Esophagus muscularis mucosa (tissue), 4 donors: ENCODE measurements at regions not wholly inside any gene's neighbourhood (a gene's known extent, or its start where the extent isn't known, plus 50 kb on each side); places are given as distances from the start of the nearest gene placed in this dataset.

Source experiments
- DNase-seq: peaks from one replicate; pipeline ENCODE4 v3.0.0-alpha.2; 2017; ENCODE audit errors: extremely low spot score
- H3K27ac ChIP-seq, 4 donors: fragments of 200-600 bp; sonication (generic); replicated peaks in 1 of 4; 1 replicate in 3 of 4; 2 replicates in 1 of 4; pipeline ENCODE4 v1.5.1; 2016 to 2019; ENCODE audit warnings: mild to moderate bottlenecking in 1 of 4
- H3K27me3 ChIP-seq, 4 donors: fragments of 200-600 bp; sonication (generic); one replicate each; pipeline versions ENCODE4 v1.5.1 to v1.6.0; 2016 to 2019
- H3K36me3 ChIP-seq, 4 donors: fragments of 200-600 bp; sonication (generic); one replicate each; pipeline ENCODE4 v1.5.1; 2016 to 2019
- H3K4me1 ChIP-seq, 4 donors: fragments of 200-600 bp; sonication (generic); one replicate each; pipeline ENCODE4 v1.5.1; 2016 to 2019
- H3K4me3 ChIP-seq, 4 donors: fragments of 200-600 bp; sonication (generic); 1 replicate in 2 of 4; 2 replicates in 2 of 4; pipeline ENCODE4 v1.5.1; 2016 to 2019; ENCODE audit warnings: mild to moderate bottlenecking in 4 of 4, moderate library complexity in 1 of 4
- H3K9me3 ChIP-seq, 4 donors: fragments of 200-600 bp; sonication (generic); 1 replicate in 3 of 4; 2 replicates in 1 of 4; pipeline ENCODE4 v1.5.1; 2016 to 2019
- CTCF ChIP-seq, 3 experiments: fragments of 200-600 bp in 2 of 3; fragments of 450-650 bp in 1 of 3; sonication (generic) in 2 of 3; IDR thresholded peaks; one replicate each; pipeline ENCODE4 v1.5.1; 2017 to 2019; ENCODE audit warnings: antibody characterized with exemption in 3 of 3, mild to moderate bottlenecking in 2 of 3, moderate library complexity in 1 of 3
- EP300 ChIP-seq: sonication (generic); formaldehyde crosslinking; IDR thresholded peaks from one replicate; pipeline ENCODE4 v1.6.1; 2017; ENCODE audit warnings: antibody characterized with exemption
- POLR2A ChIP-seq: fragments of 450-650 bp; IDR thresholded peaks from one replicate; pipeline ENCODE4 v1.6.1; 2017; ENCODE audit warnings: antibody characterized with exemption, moderate library complexity, mild to moderate bottlenecking, low read depth
- POLR2AphosphoS5 ChIP-seq, 2 donors: sonication (generic); formaldehyde crosslinking; IDR thresholded peaks; one replicate each; pipeline ENCODE4 v1.6.1; 2017; ENCODE audit warnings: antibody characterized with exemption in 2 of 2
- WGBS: methylation state at CpG from one replicate; pipeline ENCODE4 v1.1.5; 2018; 5-methylcytosine and 5-hydroxymethylcytosine counted together
- intact Hi-C: fragments of 100-400 bp; cut with DNase I; formaldehyde crosslinking; loops from one replicate; pipeline ENCODE4 v1.15.1; 2023

GRCh38 chr2:41460661-41461060 lies 587.2 kb upstream of the PKDCC start:
- H3K4me1 ChIP-seq = peaks cover 0 to 8% (median 4%) of the 10 kb centered on the region in 4 donors
- no peaks in the 10 kb centered on the region for H3K27me3 ChIP-seq
- TF ChIP-seq POLR2AphosphoS5 (IDR thresholded peaks at IDR 0.05) = no peak
- TF ChIP-seq CTCF (IDR thresholded peaks at IDR 0.05) = no peak
- TF ChIP-seq EP300 = no peak
- no peak for TF ChIP-seq POLR2A
- DNase-seq = no peak
- intact Hi-C loops = no loop called here
- 45% methylated on average over 1 of the region's 1 CpG for WGBS
- no peaks in the 10 kb centered on the region for H3K9me3 ChIP-seq
- H3K36me3 ChIP-seq = no peaks in the 10 kb centered on the region
- H3K4me3 ChIP-seq = no peak overlapping the region
- no peak overlapping the region for H3K27ac ChIP-seq

DNA sequence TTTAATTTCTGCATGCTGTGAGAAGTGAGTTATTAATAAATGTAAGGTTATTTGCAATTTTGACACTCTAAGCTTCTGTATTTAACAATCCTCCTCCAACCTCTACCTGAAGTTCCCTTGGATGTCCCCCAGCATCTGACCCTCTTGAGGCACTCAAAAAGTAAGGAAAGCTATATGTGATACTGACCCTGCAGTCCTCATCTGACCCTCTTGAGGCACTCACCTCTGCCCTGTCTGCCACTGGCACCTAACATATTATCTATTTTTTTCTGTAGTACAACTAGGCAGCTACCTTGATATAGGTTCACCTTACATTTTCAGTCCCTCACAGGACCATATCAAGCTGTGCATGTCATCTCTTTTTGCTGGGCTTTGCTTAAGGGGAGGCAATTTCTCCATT lies 583.4 kb upstream of the PKDCC start:
- no peak for TF ChIP-seq POLR2AphosphoS5 (IDR thresholded peaks at IDR 0.05)
- no peak for TF ChIP-seq POLR2A
- no peak for TF ChIP-seq CTCF (IDR thresholded peaks at IDR 0.05)
- TF ChIP-seq EP300 = no peak
- Histone ChIP-seq H3K27me3 (no peaks in the 10 kb centered on the region), H3K4me3 (no peak overlapping the region), H3K36me3 (no peaks in the 10 kb centered on the region), H3K27ac (no peak overlapping the region), H3K9me3 (no peaks in the 10 kb centered on the region), H3K4me1 (peaks cover 0 to 7% (median 1%) of the 10 kb centered on the region in 4 donors)
- intact Hi-C loops = no loop called here
- DNase-seq = no peak

DNA sequence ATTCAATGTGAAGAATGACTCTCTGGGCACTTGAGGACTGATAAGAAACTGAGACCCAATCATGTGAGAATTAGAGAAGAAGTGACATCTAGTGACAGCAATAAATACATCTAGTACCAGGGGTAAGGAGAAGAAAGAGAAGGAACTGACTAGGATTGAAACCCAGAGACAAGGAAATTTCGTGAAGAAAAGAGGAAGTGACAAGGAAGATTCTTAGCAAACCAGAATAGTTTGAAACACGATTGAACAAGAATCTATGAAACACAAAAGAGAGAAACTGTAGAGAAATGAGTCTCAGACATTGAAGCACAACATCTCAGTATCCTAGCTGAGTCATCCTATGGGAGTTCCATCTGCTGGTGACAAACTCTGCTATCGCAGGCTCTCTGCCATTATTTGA lies 571.9 kb upstream of the PKDCC start:
- WGBS = 71% methylated on average over 3 of the region's 3 CpGs
- TF ChIP-seq EP300 (no peak), CTCF (IDR thresholded peaks at IDR 0.05) (no peak), POLR2AphosphoS5 (IDR thresholded peaks at IDR 0.05) (no peak), POLR2A (no peak)
- intact Hi-C loops = no loop called here

DNA sequence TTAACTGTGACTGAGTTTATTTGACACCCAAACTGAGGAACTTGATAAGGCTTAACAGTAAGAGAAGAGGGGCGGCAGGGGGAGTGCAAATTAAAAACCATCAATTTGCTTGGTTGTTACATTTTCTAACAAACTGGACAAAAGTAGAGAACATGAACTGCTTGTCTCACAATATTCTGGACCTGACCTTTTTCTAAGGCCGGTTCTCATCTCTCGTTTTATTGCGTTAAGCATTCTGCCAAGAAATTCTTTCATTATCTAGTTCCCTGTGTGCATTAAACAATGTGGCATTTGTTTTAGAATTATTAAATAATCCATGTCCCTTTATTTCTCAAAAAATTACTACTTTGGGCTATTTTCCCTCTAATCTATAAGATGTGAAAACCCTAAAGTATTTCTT lies 565.2 kb upstream of the PKDCC start:
- TF ChIP-seq CTCF (IDR thresholded peaks at IDR 0.05) (no peak), POLR2AphosphoS5 (IDR thresholded peaks at IDR 0.05) (no peak), EP300 (no peak), POLR2A (no peak)
- Histone ChIP-seq H3K36me3 (no peaks in the 10 kb centered on the region), H3K9me3 (no peaks in the 10 kb centered on the region), H3K27me3 (no peaks in the 10 kb centered on the region), H3K4me1 (peaks cover 0 to 5% (median 0%) of the 10 kb centered on the region in 4 donors), H3K27ac (no peak overlapping the region), H3K4me3 (no peak overlapping the region)
- 62% methylated on average over 4 of the region's 4 CpGs for WGBS
- no peak for DNase-seq
- intact Hi-C loops = no loop called here

More for the DNA sequence above, 571.9 kb upstream of the PKDCC start:
- no peak overlapping the region for H3K27ac ChIP-seq
- no peaks in the 10 kb centered on the region for H3K27me3 ChIP-seq
- H3K36me3 ChIP-seq = no peaks in the 10 kb centered on the region
- no peaks in the 10 kb centered on the region for H3K9me3 ChIP-seq
- no peak for DNase-seq
- H3K4me3 ChIP-seq = no peak overlapping the region
- no peaks in the 10 kb centered on the region for H3K4me1 ChIP-seq

- Histone ChIP-seq H3K36me3 (no peaks in the 10 kb centered on the region), H3K4me3 (no peak overlapping the region), H3K9me3 (no peaks in the 10 kb centered on the region), H3K4me1 (peaks cover 0 to 5% (median 0%) of the 10 kb centered on the region in 4 donors), H3K27ac (no peak overlapping the region), H3K27me3 (no peaks in the 10 kb centered on the region)
- TF ChIP-seq EP300 (no peak), POLR2A (no peak), CTCF (IDR thresholded peaks at IDR 0.05) (no peak), POLR2AphosphoS5 (IDR thresholded peaks at IDR 0.05) (no peak)
- intact Hi-C loops = no loop called here
- DNase-seq = no peak
- 76% methylated on average over 2 of the region's 2 CpGs for WGBS
Measured at GRCh38 chr2:41483226-41483625, 564.6 kb upstream of the PKDCC start.
